Stimulated activated CD4-positive, alpha-beta T cell treated with anti-CD3 and anti-CD28 coated beads, Interleukin-12 subunit alpha, Interleukin-12 subunit beta, amount 100 ng/mL, for 48 hours (primary cell): ENCODE measurements at regions not wholly inside any gene's neighbourhood (a gene's known extent, or its start where the extent isn't known, plus 50 kb on each side); places are given as distances from the start of the nearest gene placed in this dataset.

Experiments used
- DNase-seq, 3 donors: peaks; one replicate each; pipeline ENCODE4 v3.0.0-alpha.2; 2020; ENCODE audit warnings: low read depth in 2 of 3, low spot score in 1 of 3

- DNase-seq, result no peak
Observed at GRCh38 chr10:108184114-108184513, 1019.6 kb upstream of the SORCS1 start.

GRCh38 chr10:108180878-108181277 is 1016.4 kb upstream of the SORCS1 start:
- no peak for DNase-seq

DNA sequence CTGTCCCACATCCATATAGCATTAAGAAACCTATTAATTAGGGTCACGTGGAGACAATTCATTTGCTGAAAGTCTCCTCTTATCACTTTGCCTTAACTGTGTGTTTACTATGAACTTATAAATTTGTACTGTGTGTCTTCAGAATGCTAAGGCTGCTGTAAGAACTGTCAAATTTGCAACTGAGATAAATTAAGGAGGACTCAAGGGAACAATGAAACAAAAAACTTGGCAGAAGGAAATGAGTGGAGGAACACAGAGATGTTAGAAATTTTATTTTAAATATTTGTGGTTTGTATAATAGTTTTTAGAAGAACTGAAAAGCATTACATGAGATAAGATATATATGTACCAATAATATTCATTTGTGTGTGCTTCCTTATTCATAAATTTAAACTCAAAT is 1005.3 kb upstream of the SORCS1 start:
- no peak for DNase-seq

DNA sequence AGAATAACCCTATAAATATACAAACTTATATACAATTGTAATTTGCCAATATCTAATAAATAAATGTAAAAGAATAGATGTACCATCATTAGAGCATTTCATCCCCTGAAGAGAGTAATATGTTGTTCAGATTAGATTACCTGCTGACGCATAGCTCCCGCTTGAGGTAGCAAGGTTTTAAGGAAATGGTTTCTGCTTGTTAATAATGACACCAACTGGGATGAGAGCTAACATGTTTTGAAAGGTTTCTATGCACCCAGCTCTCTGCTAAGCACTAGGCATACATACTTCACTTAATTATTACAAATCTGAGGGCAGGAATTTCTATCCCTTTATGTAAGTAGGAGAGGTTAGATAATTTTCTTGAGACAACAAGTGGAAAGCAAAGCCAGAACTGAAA is 1003.3 kb upstream of the SORCS1 start:
- no peak for DNase-seq

GRCh38 chr10:108166401-108166800 is 1001.9 kb upstream of the SORCS1 start:
- no peak for DNase-seq

- DNase-seq, result no peak
Observed at GRCh38 chr10:108147346-108147745, 982.8 kb upstream of the SORCS1 start.

DNA sequence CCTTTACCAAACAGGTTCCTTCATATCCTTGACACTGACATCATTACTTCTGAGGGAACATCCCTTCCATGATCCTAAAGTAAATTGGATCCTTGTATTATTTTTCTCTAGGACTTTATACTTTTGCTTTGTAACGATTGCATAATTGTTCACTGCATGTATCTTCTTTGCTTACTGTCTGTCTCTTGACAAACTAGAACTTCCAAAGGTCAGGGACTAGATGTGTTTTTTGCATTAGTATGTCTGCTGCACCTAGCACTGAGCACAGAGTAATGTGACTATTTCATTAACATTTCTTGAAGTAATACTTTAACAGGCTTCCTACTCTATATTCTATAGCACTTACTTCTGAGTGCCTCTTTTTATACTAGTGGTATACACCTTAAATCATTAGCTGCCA is 976.6 kb upstream of the SORCS1 start:
- no peak for DNase-seq

DNA sequence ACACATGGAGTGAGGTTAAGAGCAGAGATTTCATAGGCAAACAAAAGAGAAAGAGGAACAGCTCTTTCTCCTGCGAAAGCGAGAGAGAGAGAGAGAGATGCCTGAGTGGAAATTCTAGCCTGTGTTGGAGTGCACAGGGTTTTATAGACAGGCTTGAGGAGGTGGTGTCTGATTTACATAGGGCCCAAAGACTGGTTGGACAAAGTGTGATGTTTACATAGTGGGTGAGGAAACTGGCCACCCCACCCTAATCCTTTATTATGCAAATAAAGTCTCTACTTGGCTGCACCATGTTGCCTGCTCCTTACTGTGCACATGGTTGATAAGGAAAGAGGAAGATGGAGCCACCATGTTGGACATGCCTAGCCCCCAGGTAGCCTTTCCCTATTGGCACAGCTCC is 967.8 kb upstream of the SORCS1 start:
- no peak for DNase-seq

DNA sequence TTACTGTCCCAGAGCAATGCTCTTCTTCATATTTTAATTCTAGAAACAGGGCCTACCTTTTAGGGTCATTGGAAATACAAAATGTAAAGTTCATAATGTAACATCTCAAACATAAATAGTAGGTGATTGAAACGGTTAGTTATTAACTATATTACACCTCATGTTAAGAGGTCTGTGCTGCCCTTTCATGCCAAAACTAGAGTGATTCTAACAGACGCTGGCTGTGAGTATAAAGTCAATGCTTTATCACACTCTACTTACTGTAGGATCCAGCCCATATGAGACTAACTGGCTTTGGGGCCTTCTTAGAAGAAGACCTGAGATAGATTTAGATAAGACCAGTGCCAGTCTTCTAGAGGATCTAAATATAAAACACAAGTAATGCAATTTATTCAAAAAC is 966.1 kb upstream of the SORCS1 start:
- DNase-seq, result no peak

DNA sequence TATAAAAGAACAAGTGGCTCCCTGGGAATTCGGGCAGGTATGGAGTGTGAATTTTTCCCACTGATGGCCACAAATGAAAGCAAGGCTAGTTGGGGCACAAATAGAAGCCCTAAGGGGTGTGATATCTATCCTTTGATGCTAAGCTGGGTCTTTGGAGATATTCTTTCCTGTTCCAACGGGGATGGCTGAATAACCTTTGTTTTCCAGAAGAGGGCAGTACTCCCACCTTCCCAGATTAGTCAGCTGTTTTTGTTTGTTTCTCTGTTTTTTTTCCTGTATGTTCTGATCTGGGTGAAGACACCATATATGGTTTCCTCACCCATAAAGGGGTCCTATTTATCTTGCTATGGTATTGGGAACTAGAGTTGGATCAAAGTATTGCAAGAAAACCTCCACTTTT is 947.7 kb upstream of the SORCS1 start:
- no peak for DNase-seq

DNA sequence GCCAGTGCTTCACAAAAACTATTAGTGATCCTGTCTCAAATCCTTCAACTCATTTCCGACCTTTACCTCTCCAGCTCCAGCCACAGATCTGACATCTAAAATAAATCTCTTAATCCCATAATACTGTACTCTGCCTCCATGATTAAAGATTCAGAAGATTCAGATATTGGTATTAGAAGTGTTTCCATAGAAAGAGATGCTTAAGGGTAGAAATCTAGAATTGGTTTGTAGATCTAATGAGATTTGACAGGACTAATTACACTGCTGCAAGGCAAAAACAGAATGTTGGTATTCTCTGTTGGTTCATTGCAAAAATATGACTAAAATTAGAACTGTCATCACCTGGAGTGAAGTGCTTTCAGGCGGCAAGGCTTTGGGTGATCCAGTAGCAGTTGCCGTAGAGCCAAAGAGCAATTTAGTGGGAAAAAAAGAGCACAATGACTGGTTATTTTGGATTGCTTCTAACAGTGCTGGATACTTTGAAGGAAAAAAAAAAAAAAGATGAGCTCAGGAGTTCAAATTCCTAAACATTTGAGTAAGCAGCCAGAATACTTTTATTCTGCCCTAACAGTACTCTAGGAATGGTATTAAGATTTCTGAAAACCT is 940.1 kb upstream of the SORCS1 start:
- DNase-seq, result no peak

GRCh38 chr10:108097258-108097657 is 932.8 kb upstream of the SORCS1 start:
- DNase-seq, result no peak

DNA sequence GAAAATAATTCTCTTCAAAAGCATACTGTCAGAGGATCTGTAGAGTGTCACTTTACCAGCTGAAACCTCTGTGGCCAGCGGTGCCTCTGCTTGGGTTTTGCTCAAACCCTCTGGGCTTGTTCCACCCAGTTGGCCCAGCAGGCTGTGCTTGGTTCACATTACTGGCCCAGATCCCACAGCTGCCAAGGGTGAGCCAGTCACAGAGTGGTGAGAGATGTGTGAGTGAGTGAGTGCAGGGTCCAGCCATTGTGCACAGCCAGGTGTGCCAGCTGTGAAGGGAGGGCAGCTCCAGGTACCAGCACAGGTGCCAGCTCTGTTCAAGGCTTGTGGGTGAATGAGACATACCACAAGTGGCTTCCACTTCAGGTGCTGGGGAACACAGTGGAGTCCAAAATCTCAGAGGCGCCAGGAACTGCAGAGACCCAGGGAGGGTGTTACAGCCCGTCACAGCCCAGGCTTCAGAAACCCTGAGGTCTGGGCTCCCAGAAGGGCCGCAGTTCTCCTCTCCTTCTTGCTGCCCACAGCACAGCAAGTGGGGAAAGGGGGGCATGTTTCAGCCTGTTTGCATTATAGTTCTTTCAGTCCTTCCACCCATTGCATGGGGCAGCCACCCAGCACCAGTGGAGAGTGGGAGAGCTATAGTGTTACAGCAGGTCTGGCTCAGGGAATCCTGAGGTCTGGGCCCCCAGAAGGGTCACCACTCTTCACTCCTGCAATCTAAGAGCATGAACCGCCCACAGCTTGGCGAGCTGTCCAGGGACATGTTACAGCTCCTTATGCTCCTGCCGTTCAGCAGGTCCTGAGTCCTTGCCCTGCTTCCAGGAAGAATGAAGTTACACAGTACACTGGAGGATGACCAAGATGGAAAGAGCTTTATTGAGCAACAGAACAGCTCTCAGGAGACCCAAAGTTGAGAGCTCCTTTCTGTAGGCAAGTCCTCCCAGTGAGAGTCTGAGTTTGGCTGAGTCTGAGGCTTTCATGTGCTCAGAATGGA is 931.7 kb upstream of the SORCS1 start:
- DNase-seq, result no peak

DNA sequence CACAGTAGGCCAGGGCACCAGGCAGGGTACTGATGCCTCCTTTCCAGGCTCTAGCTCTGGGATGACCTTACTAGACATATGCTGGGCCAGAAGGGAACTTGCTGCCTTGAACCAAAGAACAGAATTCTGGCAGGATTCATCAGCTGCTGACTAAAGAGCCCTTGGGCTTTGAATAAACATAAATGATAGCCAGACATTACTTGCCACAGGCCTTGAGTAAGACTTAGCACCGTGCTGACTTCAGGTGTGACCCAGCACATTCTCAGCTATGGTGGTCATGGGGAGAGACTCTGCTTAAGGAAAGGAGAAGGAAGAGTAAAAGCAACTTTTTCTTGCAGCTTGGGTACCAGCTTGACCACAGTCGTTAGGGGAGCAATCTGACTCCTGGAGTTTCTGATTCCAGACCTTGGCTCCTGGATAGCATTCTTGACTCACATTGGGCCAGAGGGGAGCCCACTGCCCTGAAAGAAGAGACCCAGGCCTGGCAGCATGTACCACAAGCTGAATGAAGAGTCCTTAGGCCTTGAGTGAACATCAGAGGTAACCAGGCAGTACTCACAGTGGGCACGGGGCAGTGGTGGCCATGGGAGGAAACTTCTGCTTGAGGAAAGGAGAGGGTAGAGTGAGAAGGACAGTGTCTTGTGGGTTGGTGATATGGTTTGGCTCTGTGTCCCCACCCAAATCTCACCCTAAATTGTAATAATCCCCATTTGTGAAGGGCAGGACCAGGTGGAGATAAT is 926.1 kb upstream of the SORCS1 start:
- no peak for DNase-seq

GRCh38 chr10:108086502-108086901 is 922.0 kb upstream of the SORCS1 start:
- no peak for DNase-seq

GRCh38 chr10:108082596-108082995 is 918.1 kb upstream of the SORCS1 start:
- DNase-seq, result no peak

DNA sequence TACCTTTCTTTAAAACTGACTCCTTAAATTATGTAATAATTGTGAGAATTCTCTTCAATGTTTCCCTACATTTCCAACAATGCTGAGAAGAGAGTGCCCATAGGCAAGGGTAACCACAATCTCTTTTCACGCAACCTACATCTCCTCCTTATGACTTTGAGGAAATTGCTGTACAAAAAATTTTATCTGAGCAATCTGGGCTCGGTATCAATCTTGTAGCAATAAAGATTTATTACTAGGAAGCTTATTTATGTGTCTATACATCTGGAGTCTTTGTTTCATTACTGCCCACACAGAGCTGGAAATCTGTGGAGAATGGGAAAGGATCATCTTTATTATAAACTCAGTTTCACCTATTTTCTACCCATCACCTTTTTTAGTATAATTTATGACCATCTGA is 913.8 kb upstream of the SORCS1 start:
- no peak for DNase-seq

DNA sequence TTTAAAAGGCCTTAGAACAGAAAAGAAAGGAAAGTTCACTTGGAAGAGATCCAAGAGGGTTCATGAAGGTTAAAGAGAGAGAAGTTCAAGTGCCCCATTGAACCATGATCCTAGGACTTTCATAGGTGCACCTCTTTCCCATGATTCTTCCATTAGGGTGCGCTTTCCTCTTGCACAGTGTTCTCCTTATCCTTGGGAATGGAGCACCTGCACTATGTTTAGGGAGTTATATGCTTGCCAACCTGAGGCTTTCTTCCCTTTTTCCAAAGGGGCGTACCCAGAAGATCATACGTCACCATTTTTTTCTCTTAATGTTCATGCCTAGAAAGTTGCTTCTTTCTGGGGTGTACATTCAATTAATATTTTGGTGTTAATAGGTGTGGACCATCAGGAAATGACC is 908.0 kb upstream of the SORCS1 start:
- no peak for DNase-seq

DNA sequence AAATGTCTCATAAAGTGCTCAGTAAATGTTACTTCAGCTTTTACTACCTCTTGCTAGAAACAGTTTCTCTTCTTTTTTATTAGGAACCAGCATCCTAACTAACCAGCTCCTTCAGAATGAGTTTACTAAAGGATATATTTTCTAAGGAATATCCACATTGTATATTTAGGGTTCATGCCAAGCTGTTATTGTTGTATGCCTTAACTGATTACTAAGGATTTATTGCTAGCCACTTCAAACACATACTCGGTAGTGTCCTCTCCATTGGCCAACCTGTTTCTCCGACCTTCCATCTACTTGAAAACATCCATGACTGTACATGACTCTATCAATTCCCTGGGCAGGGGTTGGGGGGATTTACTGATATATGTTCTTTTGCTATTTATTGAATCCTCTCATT is 906.3 kb upstream of the SORCS1 start:
- no peak for DNase-seq

GRCh38 chr10:108069096-108069495 is 904.6 kb upstream of the SORCS1 start:
- no peak for DNase-seq

DNA sequence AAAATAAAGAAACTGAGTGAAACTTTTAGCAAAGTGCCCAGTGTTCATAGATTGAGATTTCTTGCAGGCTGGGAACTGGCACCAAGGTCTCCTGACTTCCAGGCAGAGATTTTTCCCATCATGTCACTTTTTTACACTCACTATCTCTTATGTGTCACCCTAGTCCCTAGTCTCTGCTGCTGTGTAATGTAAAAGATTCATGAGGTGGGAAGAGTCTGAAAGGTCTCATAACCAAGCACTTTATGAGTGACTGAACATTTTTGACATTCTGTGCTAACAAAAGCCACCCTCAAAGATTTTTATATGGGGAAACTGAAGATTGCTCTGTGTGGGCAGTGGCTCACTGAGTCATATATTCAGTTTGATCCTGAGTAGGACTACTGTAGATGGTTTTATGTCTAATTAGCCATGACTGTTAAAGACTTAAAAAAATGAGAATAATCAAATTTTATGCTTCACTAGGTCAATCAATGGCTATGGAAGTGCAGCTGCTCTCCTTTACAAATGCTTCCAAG is 900.3 kb upstream of the SORCS1 start:
- no peak for DNase-seq

DNA sequence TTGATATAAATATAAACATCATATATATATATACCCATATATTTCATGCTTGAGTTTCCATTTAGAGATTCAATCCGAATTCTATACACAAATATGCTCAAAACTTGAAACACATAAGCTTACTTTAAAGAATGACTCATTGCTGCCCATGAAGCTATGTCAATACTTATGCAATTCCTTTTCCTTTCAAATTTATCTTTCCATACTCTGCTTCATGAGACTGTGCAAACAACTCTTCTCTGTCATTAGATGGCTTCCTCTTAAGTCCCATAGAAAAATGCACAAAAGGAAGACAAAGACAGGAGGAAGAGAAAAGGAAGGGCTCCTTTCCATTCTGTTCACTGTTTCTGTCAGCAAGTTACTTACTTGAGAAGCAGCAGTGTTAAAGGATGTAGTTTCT is 895.7 kb upstream of the SORCS1 start:
- no peak for DNase-seq
